OCI-M2 (cell line): ENCODE measurements at regions not wholly inside any gene's neighbourhood (a gene's known extent, or its start where the extent isn't known, plus 50 kb on each side); places are given as distances from the start of the nearest gene placed in this dataset.

Experiments used
- DNase-seq: peaks from one replicate; lab custom pipeline; 2025; ENCODE audit not compliant: unreplicated experiment; lab: John Stamatoyannopoulos, UW

GRCh38 chr17:33403194-33403593, 110.1 kb upstream of the ASIC2 start:
- DNase-seq: no peak

- DNase-seq: no peak
Measured at GRCh38 chr17:33404070-33404819, 111.2 kb upstream of the ASIC2 start.

DNA sequence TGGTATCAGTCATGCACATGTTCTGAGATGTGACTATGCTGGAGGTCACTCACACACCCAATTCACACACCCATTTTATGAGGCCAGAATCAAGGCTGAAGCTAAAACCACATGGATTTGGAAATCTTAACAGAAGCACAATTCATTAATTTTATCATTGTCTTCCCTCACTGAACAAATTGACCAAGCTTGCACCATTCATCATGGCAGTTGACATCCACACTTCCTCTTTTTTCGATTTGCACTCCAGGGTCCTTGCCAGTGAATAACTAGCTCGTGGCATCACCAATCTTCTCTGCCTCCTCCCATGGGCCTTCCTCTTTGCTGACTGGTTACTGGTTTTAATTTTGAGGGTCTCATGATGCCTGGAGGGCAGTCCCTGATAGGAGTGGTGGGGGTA, 123.0 kb upstream of the ASIC2 start:
- no peak for DNase-seq

- no peak for DNase-seq
Measured at GRCh38 chr17:33421933-33422332, 128.8 kb upstream of the ASIC2 start.

DNA sequence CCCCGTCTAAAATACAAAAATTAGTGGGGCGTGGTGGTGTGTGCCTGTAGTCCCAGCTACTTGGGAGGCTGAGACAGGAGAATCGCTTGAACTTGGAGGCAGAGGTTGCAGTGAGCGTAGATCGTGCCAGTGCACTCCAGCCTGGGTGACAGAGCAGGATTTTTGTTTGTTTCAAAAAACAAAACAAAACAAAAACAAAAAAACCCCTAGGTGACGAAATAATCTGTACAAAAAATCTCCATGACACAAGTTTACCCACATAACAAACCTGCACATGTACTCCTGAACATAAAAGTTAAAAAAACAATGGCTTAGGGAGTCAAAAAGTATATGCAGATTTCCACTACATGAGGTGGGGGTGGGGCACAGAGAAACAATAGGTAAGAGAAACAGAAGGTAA, 140.5 kb upstream of the ASIC2 start:
- DNase-seq: no peak

DNA sequence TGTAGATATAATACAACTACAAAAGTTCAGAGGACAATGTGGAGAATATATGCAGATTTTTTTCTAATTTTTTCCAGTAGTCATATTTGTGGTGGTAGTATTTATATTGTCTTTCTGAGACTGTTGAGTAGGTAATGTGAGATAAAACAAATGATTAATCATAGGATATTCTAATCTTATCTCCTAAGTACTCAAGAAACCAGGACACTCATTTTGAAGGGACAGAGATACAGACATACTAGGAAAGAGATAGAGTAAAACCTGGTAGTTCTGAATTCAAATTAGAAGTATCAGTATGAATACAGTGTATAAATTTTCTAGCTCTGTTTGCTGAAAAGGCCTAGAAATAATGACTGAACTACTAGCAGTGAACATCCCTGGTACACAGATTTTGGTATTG, 141.7 kb upstream of the ASIC2 start:
- no peak for DNase-seq

DNA sequence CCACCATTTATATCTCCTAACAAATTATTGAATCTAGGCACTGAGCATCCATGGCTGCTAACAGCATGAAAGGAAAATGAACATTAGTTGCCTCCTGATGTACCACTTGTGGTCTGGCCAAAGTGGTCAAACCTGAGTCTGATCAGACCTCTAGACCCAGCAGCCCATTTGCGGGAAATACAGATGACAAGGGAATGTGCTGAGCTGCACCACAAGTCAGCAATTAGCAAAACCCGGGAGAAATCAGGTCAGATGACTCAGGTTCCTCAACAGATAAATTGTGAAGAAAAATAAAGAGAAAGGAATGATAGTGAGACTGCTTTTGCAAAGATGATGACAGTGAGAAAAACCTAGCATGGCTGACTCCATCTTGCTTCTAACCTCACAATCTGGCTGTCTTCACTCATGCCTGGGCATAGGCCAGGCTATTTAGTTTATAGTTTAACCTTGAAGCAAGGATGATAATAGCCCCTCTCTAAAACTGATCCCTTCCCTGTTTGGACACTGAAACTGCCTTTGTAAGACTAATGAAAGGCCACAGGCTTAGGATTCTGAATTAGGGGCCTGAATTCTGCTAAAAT, 142.7 kb upstream of the ASIC2 start:
- DNase-seq: no peak

GRCh38 chr17:33436321-33436720, 143.2 kb upstream of the ASIC2 start:
- DNase-seq: no peak

DNA sequence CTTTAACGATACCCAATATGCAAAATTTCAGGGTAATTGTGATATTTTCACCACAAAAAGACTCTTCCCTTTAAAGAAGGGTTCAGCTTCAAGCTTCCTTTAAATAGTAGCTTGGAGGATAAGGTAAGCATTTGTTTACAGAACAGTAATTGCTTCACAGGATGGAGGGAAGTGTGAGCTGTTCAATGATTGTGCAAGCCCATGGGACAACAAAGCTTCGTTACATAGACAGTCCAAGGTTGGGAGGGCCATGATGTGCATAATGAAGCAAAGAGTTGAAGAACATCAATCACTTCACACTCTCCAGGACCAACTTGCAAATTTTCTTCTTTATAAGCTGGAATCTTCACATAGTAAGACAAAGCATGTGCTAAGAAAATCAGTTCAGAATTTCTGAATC, 145.0 kb upstream of the ASIC2 start:
- DNase-seq: no peak

GRCh38 chr17:33438578-33438977, 145.5 kb upstream of the ASIC2 start:
- no peak for DNase-seq

- DNase-seq: no peak
Measured at GRCh38 chr17:33442320-33442719, 149.2 kb upstream of the ASIC2 start.

GRCh38 chr17:33444731-33445130, 151.6 kb upstream of the ASIC2 start:
- no peak for DNase-seq

DNA sequence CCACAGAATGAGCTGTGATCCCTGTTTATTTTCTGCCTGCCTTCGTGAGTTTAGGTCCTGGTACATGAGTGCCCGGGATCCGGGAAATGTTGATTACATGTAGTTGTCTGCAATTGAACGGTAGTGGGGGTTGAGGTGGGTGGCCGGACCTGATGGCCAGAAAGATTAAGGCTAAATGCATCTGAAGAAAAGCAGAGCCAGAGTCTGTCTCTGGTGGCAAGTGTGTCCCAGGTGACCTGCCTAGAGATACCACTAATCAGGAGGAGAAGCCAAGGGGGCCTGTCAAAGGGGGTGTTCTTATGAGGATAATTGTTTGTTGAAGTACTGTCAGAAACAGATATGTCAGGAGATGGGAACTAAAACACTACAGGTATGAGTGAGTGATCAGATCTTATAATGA, 154.0 kb upstream of the ASIC2 start:
- DNase-seq: no peak

DNA sequence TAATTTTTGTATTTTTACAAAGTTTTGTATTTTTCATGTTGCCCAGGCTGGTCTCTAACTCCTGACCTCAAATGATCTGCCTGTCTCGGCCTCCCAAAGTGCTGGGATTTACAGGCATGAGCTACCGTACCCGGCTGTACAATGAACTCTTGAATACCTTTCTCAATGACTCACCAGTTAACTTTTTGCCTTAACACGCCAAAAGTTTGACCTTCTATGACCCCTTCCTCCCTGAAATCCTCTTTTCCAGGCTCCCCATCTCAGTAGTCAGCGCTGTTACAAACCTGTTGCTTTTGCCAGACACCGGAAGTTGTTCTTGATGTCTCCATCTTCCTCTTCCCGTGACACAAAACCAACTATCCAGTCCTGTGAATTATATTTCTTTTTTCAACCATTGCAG, 158.1 kb upstream of the ASIC2 start:
- DNase-seq: no peak

- DNase-seq: no peak
Measured at GRCh38 chr17:33457477-33457876, 164.4 kb upstream of the ASIC2 start.

GRCh38 chr17:33459078-33459940, 166.2 kb upstream of the ASIC2 start:
- no peak for DNase-seq

DNA sequence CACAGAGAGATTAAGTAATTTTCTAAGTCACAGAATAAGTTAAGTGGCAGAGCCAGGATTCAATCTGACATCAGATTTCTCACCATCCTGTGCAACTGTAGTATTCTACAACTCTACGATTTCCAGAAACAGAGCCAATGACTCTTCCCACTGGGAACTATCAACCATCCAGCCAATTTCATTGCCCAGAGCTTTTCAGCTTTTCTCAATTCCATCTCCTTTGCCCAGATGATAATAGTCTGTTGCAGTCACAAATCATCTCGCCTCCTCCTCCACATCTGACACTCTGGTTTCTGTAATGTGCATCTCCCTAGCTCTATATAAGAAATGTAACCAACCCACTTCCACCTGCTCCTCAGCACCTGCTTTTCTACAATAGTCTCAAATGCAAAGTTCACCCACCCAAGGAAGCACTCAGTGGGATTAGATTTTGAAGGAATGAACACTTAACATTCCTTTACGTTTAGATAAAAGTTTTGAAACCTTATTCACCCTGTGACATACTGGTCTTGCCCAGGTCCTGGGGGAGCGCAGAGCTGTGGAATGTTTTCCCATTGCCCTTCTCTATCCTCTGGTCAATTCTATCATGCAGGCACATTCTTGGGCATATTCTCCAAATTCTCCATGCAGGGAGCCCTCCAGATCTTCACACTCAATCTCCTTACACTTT, 167.8 kb upstream of the ASIC2 start:
- no peak for DNase-seq

- DNase-seq: no peak
Measured at GRCh38 chr17:33463887-33464286, 170.8 kb upstream of the ASIC2 start.

GRCh38 chr17:33464669-33465280, 171.7 kb upstream of the ASIC2 start:
- no peak for DNase-seq

DNA sequence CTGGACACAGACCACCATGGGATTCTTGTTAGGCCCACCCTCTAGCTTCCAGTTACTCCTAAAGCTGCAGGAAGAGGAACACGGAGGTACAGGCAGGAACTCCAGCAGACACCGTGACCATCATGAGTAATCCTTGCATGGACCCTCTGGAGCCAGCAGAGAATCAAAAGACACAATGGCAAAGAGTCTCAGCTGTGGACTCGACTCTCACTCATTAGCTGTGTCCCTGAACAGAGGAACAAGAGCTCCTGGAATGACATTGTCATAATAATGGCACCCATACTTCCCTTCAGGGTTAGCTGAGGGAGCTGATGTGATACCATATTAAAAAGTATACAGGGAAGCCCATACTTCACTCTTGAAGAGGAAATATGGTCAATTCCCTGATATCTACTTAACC, 176.3 kb upstream of the ASIC2 start:
- DNase-seq: no peak

DNA sequence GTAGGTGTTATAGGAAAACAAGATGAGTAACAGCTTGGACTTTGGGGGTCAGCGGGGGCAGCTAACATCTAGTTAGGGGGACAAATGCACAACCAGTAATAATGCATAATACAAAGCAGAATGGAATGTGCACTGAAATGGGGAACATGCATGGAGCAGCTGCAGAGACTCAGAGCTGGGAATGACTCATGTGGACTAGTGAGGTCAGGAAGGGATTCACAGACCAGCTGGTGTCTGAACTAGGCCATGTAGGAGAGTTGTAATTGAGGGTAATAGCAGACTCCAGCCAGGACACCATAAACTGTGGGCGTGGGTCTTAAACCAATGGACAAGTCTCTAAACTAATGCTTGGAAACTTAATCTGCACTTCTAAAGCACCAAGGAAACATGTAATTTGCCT, 176.8 kb upstream of the ASIC2 start:
- DNase-seq: no peak
